ENCODE measurements at regions not wholly inside any gene's neighbourhood (a gene's known extent, or its start where the extent isn't known, plus 50 kb on each side); places are given as distances from the start of the nearest gene placed in this dataset.

- no peak overlapping the region for H3K27ac ChIP-seq
- TF ChIP-seq CTCF (conservative IDR thresholded peaks at IDR 0.05), result no peak
Measured at GRCh38 chr6:43869079-43869710, 99.2 kb downstream of the VEGFA start.

GRCh38 chr6:43868467-43868866 lies 98.5 kb downstream of the VEGFA start:
- H3K27ac ChIP-seq, result no peak overlapping the region
- TF ChIP-seq CTCF (conservative IDR thresholded peaks at IDR 0.05), result no peak

GRCh38 chr6:43867996-43868395 lies 98.0 kb downstream of the VEGFA start:
- no peak overlapping the region for H3K27ac ChIP-seq
- TF ChIP-seq CTCF (conservative IDR thresholded peaks at IDR 0.05), result no peak

- H3K27ac ChIP-seq, result no peak overlapping the region
- no peak for TF ChIP-seq CTCF (conservative IDR thresholded peaks at IDR 0.05)
Measured at GRCh38 chr6:43867246-43867645, 97.2 kb downstream of the VEGFA start.

- TF ChIP-seq CTCF (conservative IDR thresholded peaks at IDR 0.05), result no peak
- no peak overlapping the region for H3K27ac ChIP-seq
Measured at GRCh38 chr6:43865932-43866645, 96.1 kb downstream of the VEGFA start.

- no peak overlapping the region for H3K27ac ChIP-seq
- no peak for TF ChIP-seq CTCF (conservative IDR thresholded peaks at IDR 0.05)
Measured at GRCh38 chr6:43865086-43865485, 95.1 kb downstream of the VEGFA start.

GRCh38 chr6:43862925-43863324 lies 92.9 kb downstream of the VEGFA start:
- TF ChIP-seq CTCF (conservative IDR thresholded peaks at IDR 0.05), result no peak
- H3K27ac ChIP-seq, result no peak overlapping the region

Data from VCaP (cell line).